GM12892 (cell line): ENCODE measurements at regions not wholly inside any gene's neighbourhood (a gene's known extent, or its start where the extent isn't known, plus 50 kb on each side); places are given as distances from the start of the nearest gene placed in this dataset.

Experiments
- POLR2A ChIP-seq: IDR thresholded peaks from 2 replicates; pipeline ENCODE4 v1.6.1; 2011; ENCODE audit warnings: low read depth, low read length, control low read depth
- POLR2AphosphoS5 ChIP-seq: IDR thresholded peaks from 2 replicates; pipeline ENCODE4 v1.6.1; 2011; ENCODE audit warnings: low read depth, low read length, control low read depth
- TAF1 ChIP-seq: IDR thresholded peaks from 2 replicates; pipeline ENCODE4 v1.6.1; 2011; ENCODE audit warnings: low read depth, mild to moderate bottlenecking, control low read depth, low read length, borderline replicate concordance

GRCh38 chr2:53397085-53397484 is 370.5 kb upstream of the CHAC2 start:
- TF ChIP-seq POLR2A, result no peak
- TF ChIP-seq TAF1, result no peak
- no peak for TF ChIP-seq POLR2AphosphoS5
